Esophagus muscularis mucosa (tissue), 4 donors: ENCODE measurements at regions not wholly inside any gene's neighbourhood (a gene's known extent, or its start where the extent isn't known, plus 50 kb on each side); places are given as distances from the start of the nearest gene placed in this dataset.

ENCODE experiments used
- EP300 ChIP-seq: sonication (generic); formaldehyde crosslinking; IDR thresholded peaks from one replicate; pipeline ENCODE4 v1.6.1; 2017; ENCODE audit warnings: antibody characterized with exemption
- POLR2A ChIP-seq: fragments of 450-650 bp; IDR thresholded peaks from one replicate; pipeline ENCODE4 v1.6.1; 2017; ENCODE audit warnings: antibody characterized with exemption, moderate library complexity, mild to moderate bottlenecking, low read depth
- POLR2AphosphoS5 ChIP-seq, 2 donors: sonication (generic); formaldehyde crosslinking; IDR thresholded peaks; one replicate each; pipeline ENCODE4 v1.6.1; 2017; ENCODE audit warnings: antibody characterized with exemption in 2 of 2
- TF ChIP-seq, protein P1 (sequence below), 3 experiments: fragments of 200-600 bp in 2 of 3; fragments of 450-650 bp in 1 of 3; sonication (generic) in 2 of 3; IDR thresholded peaks; one replicate each; pipeline ENCODE4 v1.5.1; 2017 to 2019; ENCODE audit warnings: antibody characterized with exemption in 3 of 3, mild to moderate bottlenecking in 2 of 3, moderate library complexity in 1 of 3

DNA sequence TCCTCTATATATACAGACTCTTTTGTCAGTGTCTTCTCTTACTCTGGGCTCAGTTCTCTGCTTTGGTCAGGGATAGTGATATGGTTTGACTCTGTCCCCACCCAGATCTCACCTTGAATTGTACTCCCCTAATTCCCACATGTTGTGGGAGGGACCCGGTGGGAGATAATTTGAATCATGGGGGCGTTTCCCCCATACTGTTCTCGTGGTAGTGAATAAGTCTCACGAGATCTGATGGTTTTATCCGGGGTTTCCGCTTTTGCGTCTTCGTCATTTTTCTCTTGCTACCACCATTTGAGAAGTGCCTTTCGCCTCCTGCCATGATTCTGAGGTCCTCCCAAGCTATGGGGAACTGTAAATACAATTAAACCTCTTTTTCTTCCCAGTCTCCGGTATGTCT lies 144.4 kb downstream of the GLUD2 start:
- TF ChIP-seq POLR2A (no peak), EP300 (no peak), POLR2AphosphoS5 (IDR thresholded peaks at IDR 0.05) (no peak)
- TF ChIP-seq, protein P1, sequence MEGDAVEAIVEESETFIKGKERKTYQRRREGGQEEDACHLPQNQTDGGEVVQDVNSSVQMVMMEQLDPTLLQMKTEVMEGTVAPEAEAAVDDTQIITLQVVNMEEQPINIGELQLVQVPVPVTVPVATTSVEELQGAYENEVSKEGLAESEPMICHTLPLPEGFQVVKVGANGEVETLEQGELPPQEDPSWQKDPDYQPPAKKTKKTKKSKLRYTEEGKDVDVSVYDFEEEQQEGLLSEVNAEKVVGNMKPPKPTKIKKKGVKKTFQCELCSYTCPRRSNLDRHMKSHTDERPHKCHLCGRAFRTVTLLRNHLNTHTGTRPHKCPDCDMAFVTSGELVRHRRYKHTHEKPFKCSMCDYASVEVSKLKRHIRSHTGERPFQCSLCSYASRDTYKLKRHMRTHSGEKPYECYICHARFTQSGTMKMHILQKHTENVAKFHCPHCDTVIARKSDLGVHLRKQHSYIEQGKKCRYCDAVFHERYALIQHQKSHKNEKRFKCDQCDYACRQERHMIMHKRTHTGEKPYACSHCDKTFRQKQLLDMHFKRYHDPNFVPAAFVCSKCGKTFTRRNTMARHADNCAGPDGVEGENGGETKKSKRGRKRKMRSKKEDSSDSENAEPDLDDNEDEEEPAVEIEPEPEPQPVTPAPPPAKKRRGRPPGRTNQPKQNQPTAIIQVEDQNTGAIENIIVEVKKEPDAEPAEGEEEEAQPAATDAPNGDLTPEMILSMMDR (IDR thresholded peaks at IDR 0.05), result no peak
